ENCODE measurements at regions not wholly inside any gene's neighbourhood (a gene's known extent, or its start where the extent isn't known, plus 50 kb on each side); places are given as distances from the start of the nearest gene placed in this dataset.

DNA sequence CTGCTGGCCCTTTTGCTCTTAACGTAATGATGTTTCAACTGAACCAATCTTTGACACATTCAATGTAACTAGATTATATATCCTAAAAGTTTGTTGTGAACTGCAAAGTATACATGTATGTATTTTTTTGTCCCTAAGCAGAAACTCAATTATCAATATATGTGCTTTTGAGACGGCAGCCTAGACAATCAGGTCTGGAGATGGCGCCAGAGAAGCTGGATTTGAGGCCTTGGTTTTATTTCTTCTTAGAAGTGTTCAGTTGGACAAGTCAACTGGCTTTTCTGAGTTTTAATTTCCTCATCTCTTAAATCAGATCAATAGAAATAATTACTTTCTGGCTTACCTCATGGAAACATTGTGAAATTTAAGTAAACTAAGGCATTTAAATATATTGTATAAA is 62.5 kb downstream of the DCAF8L1 start:
- no peaks in the 10 kb centered on the region; the same call in 1 of the 2 replicates for H3K9me3 ChIP-seq (replicated peaks; ENCODE audit: control insufficient read depth, insufficient read depth, low read depth, low read length)
- intact Hi-C loops (cut with micrococcal nuclease): no loop called here
- in situ Hi-C loops (cut with MboI): no loop called here
- H3K4me2 ChIP-seq (ENCODE audit: insufficient read depth, low read length): no peak overlapping the region
- WGBS (ENCODE audit: insufficient coverage, low coverage, missing lambda C conversion rate): 3% methylated on average over 3 of the region's 3 CpGs
- no peaks in the 10 kb centered on the region for H3K36me3 ChIP-seq (ENCODE audit: control insufficient read depth, insufficient read depth, low read length)
- H3K27ac ChIP-seq (ENCODE audit: extremely low read depth, low read depth, low read length): no peak overlapping the region
- FAIRE-seq (no peak), ATAC-seq (no peak), DNase-seq (ENCODE audit: extremely low read depth in 1 of 4, low spot score in 3 of 4) (no peak)
- H2AFZ ChIP-seq (ENCODE audit: low read depth, low read length): no peak overlapping the region
- no peaks in the 10 kb centered on the region for H4K20me1 ChIP-seq (replicated peaks; ENCODE audit: control insufficient read depth, insufficient read depth, low read length)
- H3K27me3 ChIP-seq (ENCODE audit: control insufficient read depth in 2 of 2, insufficient read depth in 2 of 2, low read length in 2 of 2): no peaks in the 10 kb centered on the region
- ChIA-PET POLR2A (no interaction called here), CTCF (ENCODE audit: low intra/inter-chr PET ratio) (no interaction called here)
- H3K4me3 ChIP-seq: no peak overlapping the region
- no peaks in the 10 kb centered on the region for H3K9me1 ChIP-seq (ENCODE audit: control insufficient read depth, insufficient read depth, low read length)
- BruUV-seq (replicated peaks): no TSS peak
- H3K4me1 ChIP-seq (replicated peaks in 1 of 2; ENCODE audit: control insufficient read depth in 2 of 2, insufficient read depth in 2 of 2, low read length in 2 of 2): no peaks in the 10 kb centered on the region
- no peaks in the 10 kb centered on the region for H3K79me2 ChIP-seq (ENCODE audit: control insufficient read depth, insufficient read depth, low read length)
- no peak overlapping the region for H3K9ac ChIP-seq (ENCODE audit: insufficient read depth in 1 of 2, low read depth in 2 of 2, low read length in 2 of 2)
- TF ChIP-seq, protein P1, sequence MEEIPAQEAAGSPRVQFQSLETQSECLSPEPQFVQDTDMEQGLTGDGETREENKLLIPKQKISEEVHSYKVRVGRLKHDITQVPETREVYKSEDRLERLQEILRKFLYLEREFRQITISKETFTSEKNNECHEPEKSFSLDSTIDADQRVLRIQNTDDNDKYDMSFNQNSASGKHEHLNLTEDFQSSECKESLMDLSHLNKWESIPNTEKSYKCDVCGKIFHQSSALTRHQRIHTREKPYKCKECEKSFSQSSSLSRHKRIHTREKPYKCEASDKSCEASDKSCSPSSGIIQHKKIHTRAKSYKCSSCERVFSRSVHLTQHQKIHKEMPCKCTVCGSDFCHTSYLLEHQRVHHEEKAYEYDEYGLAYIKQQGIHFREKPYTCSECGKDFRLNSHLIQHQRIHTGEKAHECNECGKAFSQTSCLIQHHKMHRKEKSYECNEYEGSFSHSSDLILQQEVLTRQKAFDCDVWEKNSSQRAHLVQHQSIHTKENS (CRISPR knock-in tag; IDR thresholded peaks at IDR 0.05): no peak
- TF ChIP-seq ZEB2 (IDR thresholded peaks at IDR 0.05) (no peak), SIX5 (IDR thresholded peaks at IDR 0.05; ENCODE audit: borderline replicate concordance in 1 of 2, insufficient read depth in 1 of 2, low read depth in 1 of 2, low read length in 2 of 2) (no peak), PML (IDR thresholded peaks at IDR 0.05; ENCODE audit: low read length) (no peak), ZNF668 (CRISPR knock-in tag; IDR thresholded peaks at IDR 0.05) (no peak), ZNF316 (IDR thresholded peaks at IDR 0.05) (no peak), ZBED1 (IDR thresholded peaks at IDR 0.05) (no peak), HDAC3 (IDR thresholded peaks at IDR 0.05; ENCODE audit: borderline replicate concordance, partially characterized antibody) (no peak)
- TF ChIP-seq, protein P2, sequence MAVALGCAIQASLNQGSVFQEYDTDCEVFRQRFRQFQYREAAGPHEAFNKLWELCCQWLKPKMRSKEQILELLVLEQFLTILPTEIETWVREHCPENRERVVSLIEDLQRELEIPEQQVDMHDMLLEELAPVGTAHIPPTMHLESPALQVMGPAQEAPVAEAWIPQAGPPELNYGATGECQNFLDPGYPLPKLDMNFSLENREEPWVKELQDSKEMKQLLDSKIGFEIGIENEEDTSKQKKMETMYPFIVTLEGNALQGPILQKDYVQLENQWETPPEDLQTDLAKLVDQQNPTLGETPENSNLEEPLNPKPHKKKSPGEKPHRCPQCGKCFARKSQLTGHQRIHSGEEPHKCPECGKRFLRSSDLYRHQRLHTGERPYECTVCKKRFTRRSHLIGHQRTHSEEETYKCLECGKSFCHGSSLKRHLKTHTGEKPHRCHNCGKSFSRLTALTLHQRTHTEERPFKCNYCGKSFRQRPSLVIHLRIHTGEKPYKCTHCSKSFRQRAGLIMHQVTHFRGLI (CRISPR knock-in tag; IDR thresholded peaks at IDR 0.05): no peak
- TF ChIP-seq, protein P3, sequence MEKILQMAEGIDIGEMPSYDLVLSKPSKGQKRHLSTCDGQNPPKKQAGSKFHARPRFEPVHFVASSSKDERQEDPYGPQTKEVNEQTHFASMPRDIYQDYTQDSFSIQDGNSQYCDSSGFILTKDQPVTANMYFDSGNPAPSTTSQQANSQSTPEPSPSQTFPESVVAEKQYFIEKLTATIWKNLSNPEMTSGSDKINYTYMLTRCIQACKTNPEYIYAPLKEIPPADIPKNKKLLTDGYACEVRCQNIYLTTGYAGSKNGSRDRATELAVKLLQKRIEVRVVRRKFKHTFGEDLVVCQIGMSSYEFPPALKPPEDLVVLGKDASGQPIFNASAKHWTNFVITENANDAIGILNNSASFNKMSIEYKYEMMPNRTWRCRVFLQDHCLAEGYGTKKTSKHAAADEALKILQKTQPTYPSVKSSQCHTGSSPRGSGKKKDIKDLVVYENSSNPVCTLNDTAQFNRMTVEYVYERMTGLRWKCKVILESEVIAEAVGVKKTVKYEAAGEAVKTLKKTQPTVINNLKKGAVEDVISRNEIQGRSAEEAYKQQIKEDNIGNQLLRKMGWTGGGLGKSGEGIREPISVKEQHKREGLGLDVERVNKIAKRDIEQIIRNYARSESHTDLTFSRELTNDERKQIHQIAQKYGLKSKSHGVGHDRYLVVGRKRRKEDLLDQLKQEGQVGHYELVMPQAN (IDR thresholded peaks at IDR 0.05; ENCODE audit: borderline replicate concordance): no peak
- TF ChIP-seq, protein P4, sequence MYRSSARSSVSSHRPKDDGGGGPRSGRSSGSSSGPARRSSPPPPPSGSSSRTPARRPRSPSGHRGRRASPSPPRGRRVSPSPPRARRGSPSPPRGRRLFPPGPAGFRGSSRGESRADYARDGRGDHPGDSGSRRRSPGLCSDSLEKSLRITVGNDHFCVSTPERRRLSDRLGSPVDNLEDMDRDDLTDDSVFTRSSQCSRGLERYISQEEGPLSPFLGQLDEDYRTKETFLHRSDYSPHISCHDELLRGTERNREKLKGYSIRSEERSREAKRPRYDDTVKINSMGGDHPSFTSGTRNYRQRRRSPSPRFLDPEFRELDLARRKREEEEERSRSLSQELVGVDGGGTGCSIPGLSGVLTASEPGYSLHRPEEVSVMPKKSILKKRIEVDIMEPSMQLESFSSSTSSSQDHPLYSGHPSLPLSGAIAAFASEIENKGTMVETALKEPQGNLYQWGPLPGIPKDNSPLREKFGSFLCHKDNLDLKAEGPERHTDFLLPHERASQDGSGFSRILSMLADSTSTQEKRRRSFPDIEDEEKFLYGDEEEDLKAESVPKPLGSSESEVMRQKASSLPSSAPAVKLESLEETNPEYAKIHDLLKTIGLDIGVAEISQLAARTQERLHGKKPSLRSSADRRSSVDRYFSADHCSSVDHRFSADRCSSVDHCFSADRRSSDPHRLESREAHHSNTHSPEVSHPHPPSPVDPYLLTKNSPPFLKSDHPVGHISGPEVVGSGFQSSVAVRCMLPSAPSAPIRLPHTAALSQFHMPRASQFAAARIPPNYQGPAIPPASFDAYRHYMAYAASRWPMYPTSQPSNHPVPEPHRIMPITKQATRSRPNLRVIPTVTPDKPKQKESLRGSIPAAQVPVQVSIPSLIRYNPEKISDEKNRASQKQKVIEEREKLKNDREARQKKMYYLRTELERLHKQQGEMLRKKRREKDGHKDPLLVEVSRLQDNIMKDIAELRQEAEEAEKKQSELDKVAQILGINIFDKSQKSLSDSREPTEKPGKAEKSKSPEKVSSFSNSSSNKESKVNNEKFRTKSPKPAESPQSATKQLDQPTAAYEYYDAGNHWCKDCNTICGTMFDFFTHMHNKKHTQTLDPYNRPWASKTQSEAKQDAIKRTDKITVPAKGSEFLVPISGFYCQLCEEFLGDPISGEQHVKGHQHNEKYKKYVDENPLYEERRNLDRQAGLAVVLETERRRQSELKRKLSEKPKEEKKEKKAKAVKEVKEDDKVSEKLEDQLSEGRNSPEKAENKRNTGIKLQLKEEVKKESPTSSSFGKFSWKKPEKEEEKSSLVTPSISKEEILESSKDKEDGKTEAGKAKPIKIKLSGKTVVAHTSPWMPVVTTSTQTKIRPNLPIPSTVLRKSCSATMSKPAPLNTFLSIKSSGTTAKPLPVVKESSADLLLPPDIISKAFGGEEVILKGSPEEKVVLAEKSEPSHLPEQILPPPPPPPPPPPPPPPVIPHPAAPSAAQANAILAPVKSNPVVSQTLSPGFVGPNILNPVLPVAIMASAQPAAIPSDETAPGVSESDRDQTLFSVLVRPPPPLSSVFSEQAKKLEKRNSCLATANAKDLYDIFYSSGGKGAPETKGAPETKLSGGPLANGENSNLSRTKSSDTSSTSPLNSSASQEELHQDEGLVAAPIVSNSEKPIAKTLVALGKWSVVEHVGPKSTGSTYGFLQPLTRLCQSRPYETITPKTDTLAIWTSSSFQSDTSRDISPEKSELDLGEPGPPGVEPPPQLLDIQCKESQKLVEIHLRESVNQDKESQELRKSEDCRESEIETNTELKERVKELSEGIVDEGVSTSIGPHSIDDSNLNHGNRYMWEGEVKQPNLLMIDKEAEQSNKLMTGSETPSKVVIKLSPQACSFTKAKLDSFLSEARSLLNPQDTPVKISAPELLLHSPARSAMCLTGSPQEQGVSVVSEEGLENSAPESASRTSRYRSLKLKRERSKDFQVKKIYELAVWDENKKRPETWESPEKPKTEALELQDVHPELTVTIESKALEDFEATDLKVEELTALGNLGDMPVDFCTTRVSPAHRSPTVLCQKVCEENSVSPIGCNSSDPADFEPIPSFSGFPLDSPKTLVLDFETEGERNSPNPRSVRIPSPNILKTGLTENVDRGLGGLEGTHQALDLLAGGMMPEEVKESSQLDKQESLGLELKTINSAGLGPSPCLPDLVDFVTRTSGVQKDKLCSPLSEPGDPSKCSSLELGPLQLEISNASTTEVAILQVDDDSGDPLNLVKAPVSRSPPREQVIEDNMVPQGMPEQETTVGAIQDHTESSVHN (IDR thresholded peaks at IDR 0.05; ENCODE audit: borderline replicate concordance in 1 of 2, low read depth in 1 of 2): no peak

All from K562 (cell line).